GM21447 (cell line): ENCODE measurements at regions not wholly inside any gene's neighbourhood (a gene's known extent, or its start where the extent isn't known, plus 50 kb on each side); places are given as distances from the start of the nearest gene placed in this dataset.

ENCODE experiments used
- ATAC-seq: cut with Tn5 transposase; IDR thresholded peaks from one replicate; pipeline ENCODE4 v1.9.1; 2021; ENCODE audit not compliant: unreplicated experiment

DNA sequence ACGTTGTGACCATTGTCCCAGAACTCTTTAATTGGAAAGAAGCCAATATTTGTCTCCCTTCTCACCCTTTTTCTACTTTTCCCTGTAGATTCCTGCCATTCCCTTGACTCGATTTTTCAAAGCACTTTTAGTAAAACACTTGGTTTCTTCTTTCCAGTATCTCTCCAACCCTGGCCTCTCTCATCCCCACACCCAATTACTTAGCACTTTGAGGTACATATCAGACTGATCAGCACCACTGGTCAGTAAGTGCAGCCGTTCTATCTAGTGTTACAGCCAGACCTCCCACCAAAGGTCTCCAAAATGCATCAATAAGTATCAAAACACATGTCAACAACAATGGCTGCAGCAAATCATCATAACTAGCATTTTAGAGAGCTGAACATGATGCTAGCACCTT lies 141.9 kb downstream of the BTG1 start:
- ATAC-seq, result no peak

DNA sequence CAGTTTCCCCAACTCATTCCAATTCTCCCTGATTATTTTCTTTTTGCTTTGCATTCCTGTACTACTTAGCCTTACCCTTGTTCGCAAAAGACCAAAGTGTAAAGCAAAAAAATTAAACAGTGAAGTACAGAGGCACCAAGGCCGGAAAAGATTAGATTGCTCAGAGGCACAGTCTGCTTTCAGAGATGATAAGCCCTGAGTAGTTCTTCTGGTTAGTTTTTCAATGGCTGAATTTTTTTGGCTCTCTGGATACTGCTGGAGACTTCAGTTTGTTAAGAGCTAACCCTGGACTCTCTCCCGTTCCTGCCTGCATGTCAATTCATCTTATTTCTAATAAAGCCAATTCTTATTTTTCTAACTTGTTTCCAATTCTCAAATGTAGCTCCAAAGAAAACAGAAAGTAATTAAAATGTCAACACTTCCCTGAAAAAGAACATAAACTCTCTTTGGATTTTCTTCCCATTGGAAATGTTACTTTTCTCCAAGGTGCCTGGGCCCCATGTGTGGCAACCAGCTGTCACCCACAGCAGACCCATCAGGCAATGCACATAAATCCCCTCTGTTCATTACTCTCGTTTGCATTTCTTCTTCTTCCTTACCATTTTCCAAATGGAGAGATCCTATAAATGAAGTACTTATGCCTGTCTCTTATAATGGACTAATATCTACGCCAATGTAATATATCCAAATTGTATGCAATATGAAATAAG lies 142.8 kb downstream of the BTG1 start:
- no peak for ATAC-seq

DNA sequence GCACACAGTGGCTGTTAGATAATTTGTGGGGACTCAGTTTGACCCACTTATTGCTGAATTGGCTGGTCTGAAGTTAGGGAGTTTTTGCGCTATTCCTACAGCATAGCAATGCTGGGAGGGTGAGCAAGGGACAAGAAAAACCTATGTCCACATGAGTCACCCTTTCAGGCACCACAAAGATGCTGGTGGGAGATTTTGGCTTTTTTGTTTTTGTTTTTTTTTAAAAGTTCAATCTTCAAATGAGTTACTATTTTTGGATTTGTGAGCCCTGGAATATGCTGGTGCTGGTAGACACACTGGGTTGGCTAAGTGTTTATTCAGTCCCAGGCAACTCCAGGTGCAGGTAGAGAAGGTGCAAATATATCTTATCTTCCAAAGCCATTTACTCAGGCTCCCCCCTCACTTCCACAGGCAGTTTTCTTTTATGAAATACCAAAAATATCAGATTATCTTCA lies 143.4 kb downstream of the BTG1 start:
- no peak for ATAC-seq

DNA sequence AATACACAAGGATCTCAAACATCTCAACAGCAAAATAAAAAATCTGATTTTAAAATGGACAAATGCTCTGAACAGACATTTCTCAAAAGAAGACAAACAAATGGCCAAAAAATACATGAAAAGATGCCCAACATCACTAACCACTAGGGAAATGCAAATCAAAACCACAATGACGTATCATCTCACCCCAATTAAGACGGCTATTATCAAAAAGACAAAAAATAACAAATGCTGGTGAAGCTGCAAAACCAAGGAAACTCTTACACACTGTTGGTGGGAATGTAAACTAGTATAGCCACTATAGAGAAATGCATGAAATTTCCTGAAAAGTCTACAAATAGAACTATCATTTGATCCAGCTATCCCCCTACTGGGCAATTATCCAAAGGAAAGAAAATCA lies 145.0 kb downstream of the BTG1 start:
- no peak for ATAC-seq

GRCh38 chr12:91999823-92000222 lies 145.8 kb downstream of the BTG1 start:
- no peak for ATAC-seq

DNA sequence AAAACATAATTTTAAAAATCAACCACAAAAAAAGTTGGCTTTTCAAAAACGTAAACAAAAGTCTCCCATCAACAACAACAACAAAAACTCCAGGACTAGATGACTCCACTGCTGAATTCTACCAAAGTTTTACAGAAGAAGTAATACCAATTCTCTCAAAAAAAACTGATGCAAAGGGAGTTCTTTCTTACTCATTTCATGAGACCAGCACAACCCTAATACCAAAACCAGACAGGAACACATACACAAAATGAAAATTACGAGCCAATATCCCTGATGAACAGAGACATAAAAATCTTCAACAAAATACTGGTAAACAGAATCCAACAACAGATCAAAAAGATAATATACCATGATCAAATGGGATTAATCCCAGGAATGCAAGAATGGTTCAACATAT lies 147.3 kb downstream of the BTG1 start:
- no peak for ATAC-seq

DNA sequence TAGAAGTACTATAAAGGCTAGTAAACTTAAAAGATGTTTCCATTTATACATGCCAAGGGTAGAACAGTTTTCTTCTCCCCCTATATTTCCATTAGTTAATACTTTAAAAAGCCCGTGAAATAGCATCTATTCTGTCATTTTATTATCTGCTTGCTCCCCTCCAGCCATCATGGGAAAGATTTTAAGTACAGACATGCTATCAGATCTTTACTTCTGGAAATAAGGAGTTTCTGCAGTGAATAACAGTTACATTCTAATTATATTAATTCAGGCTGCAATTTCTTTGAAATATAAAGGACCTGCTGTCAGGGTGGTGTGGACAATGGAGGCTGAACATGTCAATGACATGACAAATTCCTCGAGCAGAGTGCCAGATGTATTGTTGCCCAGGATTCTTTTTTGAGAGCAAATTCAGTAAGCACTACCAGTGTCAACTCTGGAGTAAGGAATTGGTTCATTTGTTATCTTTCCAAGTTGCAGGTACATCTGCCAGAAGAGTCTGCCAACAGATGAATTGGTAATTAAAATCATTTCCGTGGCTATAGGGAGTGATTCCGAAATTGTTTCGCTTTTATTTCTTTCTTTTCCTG lies 151.3 kb downstream of the BTG1 start:
- ATAC-seq, result no peak

- ATAC-seq, result no peak
Measured at GRCh38 chr12:91993287-91994017, 152.2 kb downstream of the BTG1 start.

DNA sequence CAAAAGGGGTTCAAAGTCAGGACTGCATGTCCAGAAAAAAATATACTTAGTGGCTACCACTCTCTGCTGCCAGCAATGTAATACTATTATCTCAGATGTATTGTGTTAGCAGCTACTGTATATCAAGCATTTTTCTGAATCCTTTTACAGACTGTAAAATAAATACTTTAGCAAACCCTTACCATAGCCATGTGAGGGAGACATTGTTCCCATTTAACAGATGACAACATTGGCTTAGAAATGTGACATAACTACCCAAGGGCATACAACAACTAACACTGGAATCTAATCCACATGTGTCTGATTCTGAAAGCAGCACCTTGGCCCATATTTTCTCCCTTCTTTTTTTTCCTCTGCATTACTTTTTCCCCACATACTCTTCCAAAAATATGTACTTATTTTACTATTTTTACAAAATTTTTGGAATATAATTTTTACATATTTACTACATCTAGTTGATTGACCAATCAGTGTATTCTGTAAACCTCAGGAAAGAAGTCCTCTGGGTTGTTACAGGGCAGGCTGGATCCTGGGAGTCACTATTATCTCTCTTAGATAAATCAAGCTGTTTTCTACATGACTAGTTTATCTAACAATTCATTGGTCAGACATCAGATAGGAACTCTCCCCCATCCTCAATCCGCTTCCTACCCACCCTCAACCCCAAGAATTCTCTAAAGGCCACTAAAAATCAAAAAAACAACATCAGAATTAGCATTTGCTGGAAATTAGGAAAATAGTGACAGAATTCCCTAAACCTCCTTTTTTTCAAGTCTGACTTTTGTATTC lies 154.1 kb downstream of the BTG1 start:
- ATAC-seq, result peak; percentile 79

DNA sequence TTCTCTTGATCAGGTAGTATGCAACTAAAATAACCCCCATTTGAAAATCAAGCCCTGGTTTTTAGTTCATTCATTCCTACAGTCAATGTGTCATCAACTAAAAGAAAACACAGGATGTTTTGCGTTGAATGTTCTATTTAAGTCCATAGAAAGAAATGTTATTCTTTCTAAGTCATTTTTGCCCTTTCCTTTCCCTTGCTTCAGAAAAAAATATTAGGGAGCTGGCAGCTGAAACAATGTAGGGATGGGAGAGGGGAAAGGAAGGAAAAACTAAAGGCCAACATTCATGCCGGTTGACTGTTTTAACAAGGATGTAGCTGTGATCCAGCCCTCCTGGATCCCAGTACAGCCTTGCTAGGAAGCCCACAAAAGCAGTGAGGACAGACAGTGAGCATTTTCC lies 155.1 kb downstream of the BTG1 start:
- no peak for ATAC-seq

GRCh38 chr12:91989143-91989542 lies 156.5 kb downstream of the BTG1 start:
- ATAC-seq, result no peak

- ATAC-seq, result no peak
Measured at GRCh38 chr12:91988086-91988923, 157.3 kb downstream of the BTG1 start.

GRCh38 chr12:91986084-91986483 lies 159.6 kb downstream of the BTG1 start:
- no peak for ATAC-seq

DNA sequence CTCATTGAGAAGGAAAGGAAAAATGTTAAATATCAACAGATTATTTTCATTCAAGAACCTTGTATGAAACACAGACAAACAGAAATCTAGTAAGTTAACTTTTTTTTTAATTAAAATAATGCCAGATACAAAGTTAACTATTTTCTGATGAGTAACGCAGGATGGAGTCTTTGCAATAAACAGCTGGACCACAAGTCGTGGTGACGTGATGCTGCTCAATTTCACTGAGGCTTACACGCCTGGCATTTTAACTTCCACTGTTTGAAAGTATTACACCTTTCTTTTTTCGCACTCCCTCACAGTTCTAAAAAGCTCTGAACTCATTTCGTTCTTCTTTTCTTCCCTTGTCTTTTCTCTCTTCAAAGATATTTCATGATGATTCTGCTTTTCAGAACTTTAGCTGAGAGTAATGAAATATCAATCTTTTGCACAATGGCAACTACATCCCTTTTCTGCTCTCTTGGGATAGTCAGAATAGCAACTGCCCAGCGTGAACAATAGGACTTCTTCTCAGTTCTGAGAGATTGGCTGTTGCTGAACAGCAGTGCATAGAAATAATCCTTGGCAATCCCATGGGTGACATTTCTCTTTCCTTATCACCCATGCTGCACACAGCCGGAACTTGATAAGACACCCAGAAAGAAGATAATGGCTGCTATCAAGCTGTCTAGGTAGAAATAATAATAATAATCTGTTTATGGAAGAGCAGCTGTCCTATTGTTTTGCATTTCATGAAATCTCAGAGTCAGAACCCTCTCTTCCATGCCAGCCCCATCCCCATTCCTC lies 160.5 kb downstream of the BTG1 start:
- no peak for ATAC-seq

DNA sequence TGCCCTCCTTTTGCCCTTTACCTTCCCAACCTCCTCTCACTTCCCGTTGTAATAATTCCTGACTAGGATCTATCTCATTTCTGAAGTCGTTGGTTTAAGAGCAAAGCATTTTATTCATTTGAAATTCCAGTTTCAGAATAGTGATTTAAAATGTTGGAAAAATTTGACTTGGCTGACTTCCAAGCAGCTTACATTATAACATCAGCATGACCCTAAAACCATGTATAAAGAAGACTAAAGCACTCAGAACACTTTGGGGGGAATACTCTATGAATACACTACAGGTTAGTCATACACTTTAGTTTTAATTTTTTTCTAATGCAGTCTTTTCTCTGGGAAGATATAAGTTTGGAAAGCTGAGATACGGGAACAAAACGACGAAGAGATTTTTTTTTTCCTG lies 161.1 kb downstream of the BTG1 start:
- ATAC-seq, result no peak

DNA sequence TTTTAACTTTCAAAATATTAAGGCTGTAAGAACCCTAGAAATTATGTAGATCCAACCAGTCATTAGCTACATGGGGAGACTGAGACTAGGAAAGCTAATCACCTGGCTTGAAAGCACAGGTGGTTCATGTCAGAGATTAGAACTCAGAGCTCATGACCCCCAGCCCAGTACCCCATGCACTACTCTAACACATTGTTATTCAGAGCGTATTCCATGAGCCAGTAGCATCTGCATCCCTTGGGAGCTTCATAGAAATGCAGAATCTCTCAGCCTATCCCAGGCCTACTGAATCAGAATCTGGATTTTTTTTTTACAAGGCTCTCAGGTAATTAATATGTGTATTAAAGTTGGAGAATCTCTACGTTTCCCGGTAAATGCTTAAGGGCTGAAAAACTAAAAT lies 161.7 kb downstream of the BTG1 start:
- ATAC-seq, result no peak

GRCh38 chr12:91982946-91983345 lies 162.7 kb downstream of the BTG1 start:
- ATAC-seq, result no peak

DNA sequence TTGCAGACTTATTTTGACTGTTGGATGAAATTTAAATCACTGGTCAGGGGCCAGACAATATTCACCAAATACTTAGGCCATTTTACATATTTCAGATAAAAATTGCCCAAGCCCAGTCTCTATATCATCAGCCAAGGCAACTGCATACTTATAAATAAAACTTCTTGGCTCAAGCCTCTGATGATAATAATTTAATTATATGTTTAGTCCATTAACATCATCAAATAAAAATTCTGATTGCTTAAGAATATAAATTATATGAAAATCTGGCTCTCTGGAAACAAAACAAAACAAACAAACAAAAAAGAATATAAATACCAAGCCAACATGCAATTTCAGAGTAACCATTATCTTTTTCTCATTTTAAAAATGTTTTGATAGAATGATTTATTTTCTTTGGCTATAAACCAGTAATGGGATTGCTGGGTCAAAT lies 165.2 kb downstream of the BTG1 start:
- ATAC-seq, result no peak

GRCh38 chr12:91978143-91978542 lies 167.5 kb downstream of the BTG1 start:
- ATAC-seq, result no peak

DNA sequence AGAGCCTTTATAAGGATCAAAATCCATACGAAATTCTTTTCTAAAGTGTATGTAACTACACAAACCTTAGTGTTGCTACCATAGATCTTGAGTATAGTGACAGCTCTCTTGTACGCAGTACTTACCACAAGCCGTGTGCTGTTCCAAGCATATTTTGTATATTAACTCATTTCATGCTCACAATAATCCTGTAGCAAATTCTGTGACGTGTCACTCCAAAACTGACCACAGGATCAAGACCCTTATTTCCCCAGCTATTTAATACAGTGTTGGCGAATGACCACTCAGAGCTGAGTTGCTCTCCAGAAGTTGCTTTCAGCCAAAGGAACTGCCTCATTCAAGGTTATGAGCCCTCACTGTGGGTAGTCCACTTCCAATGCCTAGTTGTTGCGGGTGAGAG lies 169.8 kb downstream of the BTG1 start:
- ATAC-seq, result no peak
